Mucosa of gallbladder (tissue), 1 donor: ENCODE measurements at regions not wholly inside any gene's neighbourhood (a gene's known extent, or its start where the extent isn't known, plus 50 kb on each side); places are given as distances from the start of the nearest gene placed in this dataset.

Experiments
- DNase-seq: peaks from one replicate; pipeline ENCODE4 v3.0.0-alpha.2; 2020; ENCODE audit warnings: low spot score
- donor health status: DM: no; HTN: no; CAD: no.

GRCh38 chr5:165184183-165184582 lies 1678.8 kb downstream of the MAT2B start:
- no peak for DNase-seq

GRCh38 chr5:165185716-165186115 lies 1680.3 kb downstream of the MAT2B start:
- DNase-seq, result no peak

GRCh38 chr5:165187815-165188214 lies 1682.4 kb downstream of the MAT2B start:
- no peak for DNase-seq

GRCh38 chr5:165188556-165189175 lies 1683.2 kb downstream of the MAT2B start:
- no peak for DNase-seq

- no peak for DNase-seq
Measured at GRCh38 chr5:165196961-165197360, 1691.5 kb downstream of the MAT2B start.

- no peak for DNase-seq
Measured at GRCh38 chr5:165201369-165201768, 1696.0 kb downstream of the MAT2B start.

- no peak for DNase-seq
Measured at GRCh38 chr5:165201771-165202518, 1696.5 kb downstream of the MAT2B start.

GRCh38 chr5:165202519-165202910 lies 1697.1 kb downstream of the MAT2B start:
- DNase-seq, result no peak

GRCh38 chr5:165209101-165209727 lies 1703.8 kb downstream of the MAT2B start:
- no peak for DNase-seq

GRCh38 chr5:165224366-165225045 lies 1719.1 kb downstream of the MAT2B start:
- no peak for DNase-seq

- DNase-seq, result no peak
Measured at GRCh38 chr5:165227515-165227914, 1722.1 kb downstream of the MAT2B start.

GRCh38 chr5:165228184-165228583 lies 1722.8 kb downstream of the MAT2B start:
- DNase-seq, result no peak

- DNase-seq, result no peak
Measured at GRCh38 chr5:165231821-165232508, 1726.5 kb downstream of the MAT2B start.

- no peak for DNase-seq
Measured at GRCh38 chr5:165232509-165233028, 1727.2 kb downstream of the MAT2B start.

- no peak for DNase-seq
Measured at GRCh38 chr5:165241811-165242210, 1736.4 kb downstream of the MAT2B start.

- no peak for DNase-seq
Measured at GRCh38 chr5:165242646-165243045, 1737.2 kb downstream of the MAT2B start.

GRCh38 chr5:165244407-165244806 lies 1739.0 kb downstream of the MAT2B start:
- no peak for DNase-seq

- DNase-seq, result no peak
Measured at GRCh38 chr5:165258197-165258771, 1752.9 kb downstream of the MAT2B start.

GRCh38 chr5:165260426-165260825 lies 1755.0 kb downstream of the MAT2B start:
- DNase-seq, result no peak

- no peak for DNase-seq
Measured at GRCh38 chr5:165263536-165263935, 1758.1 kb downstream of the MAT2B start.

- DNase-seq, result no peak
Measured at GRCh38 chr5:165266939-165267338, 1761.5 kb downstream of the MAT2B start.
